ENCODE measurements at regions not wholly inside any gene's neighbourhood (a gene's known extent, or its start where the extent isn't known, plus 50 kb on each side); places are given as distances from the start of the nearest gene placed in this dataset.
A peak's percentile ranks its signal among the peaks of the same experiment; 100 is the strongest.
"Not testable (repeated sequence)": the region's sequence is repeated elsewhere in the genome, so short reads cannot be mapped to it uniquely, and the experiment has no call there.

DNA sequence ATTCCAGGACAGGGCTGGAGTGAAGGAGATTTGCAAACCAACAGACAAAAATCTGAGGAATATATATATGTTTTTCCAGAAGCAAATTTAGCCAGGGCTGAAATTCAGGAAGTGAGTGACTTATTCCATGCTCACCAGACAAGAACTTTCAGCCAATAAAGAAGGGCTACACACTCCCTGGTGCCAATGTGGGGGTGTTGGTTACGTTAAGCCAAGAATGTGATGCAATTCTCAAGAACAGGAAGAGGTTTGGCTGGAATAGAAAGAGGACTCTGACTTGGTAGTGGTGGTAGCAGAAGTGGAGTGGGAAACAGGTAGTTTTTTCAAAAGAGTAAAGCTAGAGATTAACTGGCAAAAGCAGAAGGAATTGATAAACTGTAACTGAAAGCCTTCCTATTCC is 80.6 kb upstream of the NOTCH2NLA start:
- H3K9me3 ChIP-seq (ENCODE audit: low read depth, low read length); H3K27me3 ChIP-seq (ENCODE audit: insufficient read depth, low read length); H3K27ac ChIP-seq (ENCODE audit: low read depth, low read length); H3K4me2 ChIP-seq (ENCODE audit: insufficient read depth, low read length); H2AFZ ChIP-seq (ENCODE audit: low read length); H4K20me1 ChIP-seq (ENCODE audit: insufficient read depth, low read length); H3K4me3 ChIP-seq (ENCODE audit: insufficient read depth, low read length); H3K4me1 ChIP-seq (ENCODE audit: insufficient read depth, low read length); H3K36me3 ChIP-seq (ENCODE audit: insufficient read depth, low read length); DNase-seq (ENCODE audit: insufficient read length, low spot score, missing footprints); H3K79me2 ChIP-seq (ENCODE audit: insufficient read depth, low read length): not testable (repeated sequence)

DNA sequence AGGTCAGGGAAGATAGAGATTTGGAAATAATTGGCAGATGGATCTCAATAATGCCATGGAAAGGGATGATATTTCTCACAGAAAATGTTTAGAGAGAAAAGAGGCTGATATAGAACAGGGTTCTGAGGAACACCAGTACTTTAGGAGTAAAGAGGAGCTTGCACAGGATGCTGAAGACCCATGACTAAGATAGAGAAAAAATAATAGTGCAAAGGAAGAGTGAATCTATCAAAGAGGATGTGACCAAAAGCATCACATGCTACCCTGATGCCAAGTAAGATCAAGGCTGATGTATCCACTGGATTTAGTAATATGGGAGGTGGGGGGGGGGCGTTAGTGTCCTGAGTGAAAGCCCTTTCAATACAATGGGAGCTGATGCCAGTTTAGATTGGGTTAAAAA is 80.1 kb upstream of the NOTCH2NLA start:
- H3K4me2 ChIP-seq (ENCODE audit: insufficient read depth, low read length); H3K9me3 ChIP-seq (ENCODE audit: low read depth, low read length); H3K4me3 ChIP-seq (ENCODE audit: insufficient read depth, low read length); H3K27ac ChIP-seq (ENCODE audit: low read depth, low read length); H3K4me1 ChIP-seq (ENCODE audit: insufficient read depth, low read length); H3K36me3 ChIP-seq (ENCODE audit: insufficient read depth, low read length); H2AFZ ChIP-seq (ENCODE audit: low read length); H3K79me2 ChIP-seq (ENCODE audit: insufficient read depth, low read length); H4K20me1 ChIP-seq (ENCODE audit: insufficient read depth, low read length); H3K27me3 ChIP-seq (ENCODE audit: insufficient read depth, low read length); DNase-seq (ENCODE audit: insufficient read length, low spot score, missing footprints): not testable (repeated sequence)

DNA sequence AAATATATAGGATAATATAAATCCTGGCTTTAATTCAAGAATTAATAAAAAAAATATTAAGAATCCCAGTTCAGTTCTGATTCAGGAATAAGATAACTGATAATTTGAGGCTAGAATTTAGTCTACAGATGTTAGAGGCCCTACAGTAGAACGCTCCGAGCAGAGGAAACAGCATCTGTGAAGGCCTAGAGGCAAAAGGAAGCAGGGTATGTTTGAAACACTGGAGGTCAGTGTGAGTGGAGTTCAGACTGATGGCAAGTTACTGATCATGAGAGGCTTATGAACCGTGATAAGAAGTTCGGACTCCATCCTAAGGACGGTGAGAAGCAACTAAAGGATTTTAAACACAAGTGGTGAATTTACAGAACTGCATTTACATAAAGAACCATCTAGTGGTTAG is 79.3 kb upstream of the NOTCH2NLA start:
- not testable (repeated sequence) for H3K36me3 ChIP-seq (ENCODE audit: insufficient read depth, low read length); H2AFZ ChIP-seq (ENCODE audit: low read length); H3K4me1 ChIP-seq (ENCODE audit: insufficient read depth, low read length); H4K20me1 ChIP-seq (ENCODE audit: insufficient read depth, low read length); H3K79me2 ChIP-seq (ENCODE audit: insufficient read depth, low read length); H3K9me3 ChIP-seq (ENCODE audit: low read depth, low read length); H3K27me3 ChIP-seq (ENCODE audit: insufficient read depth, low read length); H3K4me2 ChIP-seq (ENCODE audit: insufficient read depth, low read length); DNase-seq (ENCODE audit: insufficient read length, low spot score, missing footprints); H3K4me3 ChIP-seq (ENCODE audit: insufficient read depth, low read length)
- peak overlapping the region; percentile 85 for H3K27ac ChIP-seq (ENCODE audit: low read depth, low read length)

DNA sequence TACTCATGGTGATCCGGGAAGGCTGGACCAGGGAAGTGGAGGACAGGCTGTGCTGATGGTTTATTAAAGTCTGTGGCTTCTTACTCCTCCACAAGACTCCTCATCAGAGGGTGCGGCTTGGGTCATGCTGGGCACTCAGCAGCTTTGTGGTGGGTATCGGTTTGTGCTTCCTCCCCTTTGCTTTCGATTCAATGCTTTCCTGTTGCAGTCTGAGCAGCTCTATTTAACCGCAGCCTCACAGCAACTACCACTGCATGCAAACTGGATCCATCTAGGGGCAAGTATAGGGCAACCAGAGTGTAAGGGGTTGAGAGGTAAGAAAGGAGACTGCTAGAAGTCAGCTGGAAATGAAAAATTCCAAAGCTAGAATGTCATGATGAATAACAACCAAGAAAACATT is 78.8 kb upstream of the NOTCH2NLA start:
- H3K27me3 ChIP-seq (ENCODE audit: insufficient read depth, low read length); H3K36me3 ChIP-seq (ENCODE audit: insufficient read depth, low read length); H4K20me1 ChIP-seq (ENCODE audit: insufficient read depth, low read length); H3K4me3 ChIP-seq (ENCODE audit: insufficient read depth, low read length); H2AFZ ChIP-seq (ENCODE audit: low read length); H3K4me1 ChIP-seq (ENCODE audit: insufficient read depth, low read length); DNase-seq (ENCODE audit: insufficient read length, low spot score, missing footprints); H3K9me3 ChIP-seq (ENCODE audit: low read depth, low read length); H3K27ac ChIP-seq (ENCODE audit: low read depth, low read length); H3K4me2 ChIP-seq (ENCODE audit: insufficient read depth, low read length); H3K79me2 ChIP-seq (ENCODE audit: insufficient read depth, low read length): not testable (repeated sequence)

DNA sequence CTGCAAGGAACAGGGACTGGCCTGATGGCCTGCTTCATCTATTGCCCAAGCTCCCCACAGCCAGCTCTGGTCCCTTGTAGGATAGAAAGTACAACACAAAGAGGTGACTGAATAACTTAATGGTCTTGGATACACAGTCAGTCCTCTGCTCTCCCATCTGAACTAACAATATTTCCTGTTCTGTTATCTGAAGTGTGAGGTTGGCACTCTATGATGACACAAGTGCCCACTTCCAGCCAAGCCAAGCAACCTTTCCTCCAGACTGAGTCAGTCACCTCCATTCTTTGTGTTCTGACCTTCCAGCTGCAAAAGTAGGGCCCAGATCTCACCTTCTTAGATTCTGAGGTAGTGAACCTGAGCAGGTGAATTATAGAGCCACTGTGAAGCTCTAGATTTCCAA is 77.8 kb upstream of the NOTCH2NLA start:
- not testable (repeated sequence) for H3K27ac ChIP-seq (ENCODE audit: low read depth, low read length); H3K4me2 ChIP-seq (ENCODE audit: insufficient read depth, low read length); H3K36me3 ChIP-seq (ENCODE audit: insufficient read depth, low read length); H3K4me3 ChIP-seq (ENCODE audit: insufficient read depth, low read length); H3K79me2 ChIP-seq (ENCODE audit: insufficient read depth, low read length); H2AFZ ChIP-seq (ENCODE audit: low read length); DNase-seq (ENCODE audit: insufficient read length, low spot score, missing footprints); H4K20me1 ChIP-seq (ENCODE audit: insufficient read depth, low read length); H3K4me1 ChIP-seq (ENCODE audit: insufficient read depth, low read length); H3K27me3 ChIP-seq (ENCODE audit: insufficient read depth, low read length); H3K9me3 ChIP-seq (ENCODE audit: low read depth, low read length)

DNA sequence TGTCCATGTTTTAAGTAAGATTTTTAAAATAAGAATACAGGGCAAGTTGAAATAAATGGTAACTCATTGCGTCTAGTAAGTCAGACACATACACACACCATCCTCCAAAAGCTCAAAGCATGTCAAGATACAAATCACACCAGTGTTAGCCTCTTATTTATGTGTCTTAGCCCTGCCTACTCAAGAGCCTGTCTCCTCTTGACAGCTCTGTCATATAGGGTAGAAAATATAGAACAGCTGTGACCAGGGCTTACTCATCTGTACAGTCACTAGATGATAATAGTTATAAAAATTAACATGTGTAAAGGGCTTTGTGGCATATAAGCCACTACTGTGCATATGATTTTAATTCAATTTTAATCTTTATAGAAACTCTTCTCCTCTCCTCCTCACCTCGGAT is 76.6 kb upstream of the NOTCH2NLA start:
- not testable (repeated sequence) for H3K79me2 ChIP-seq (ENCODE audit: insufficient read depth, low read length); H2AFZ ChIP-seq (ENCODE audit: low read length); H3K36me3 ChIP-seq (ENCODE audit: insufficient read depth, low read length); DNase-seq (ENCODE audit: insufficient read length, low spot score, missing footprints); H3K4me1 ChIP-seq (ENCODE audit: insufficient read depth, low read length); H3K4me2 ChIP-seq (ENCODE audit: insufficient read depth, low read length); H3K27ac ChIP-seq (ENCODE audit: low read depth, low read length); H3K9me3 ChIP-seq (ENCODE audit: low read depth, low read length); H4K20me1 ChIP-seq (ENCODE audit: insufficient read depth, low read length); H3K27me3 ChIP-seq (ENCODE audit: insufficient read depth, low read length); H3K4me3 ChIP-seq (ENCODE audit: insufficient read depth, low read length)

DNA sequence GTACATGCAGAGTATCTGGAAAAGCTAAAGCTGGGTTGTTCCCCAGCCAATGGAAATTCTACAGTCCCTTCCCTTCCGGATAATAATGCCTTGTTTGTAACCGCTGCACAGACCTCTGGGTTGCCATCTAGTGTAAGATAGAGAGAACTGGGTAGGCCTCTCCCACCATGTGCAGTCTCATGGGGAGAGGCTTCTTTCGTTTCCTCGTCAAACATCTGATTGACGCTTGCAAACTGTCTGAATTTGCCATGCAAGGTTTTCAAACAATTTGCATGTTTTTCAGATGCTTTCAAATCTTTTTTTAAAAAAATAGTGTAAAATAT is 69.7 kb upstream of the NOTCH2NLA start:
- not testable (repeated sequence) for DNase-seq (ENCODE audit: insufficient read length, low spot score, missing footprints)

DNA sequence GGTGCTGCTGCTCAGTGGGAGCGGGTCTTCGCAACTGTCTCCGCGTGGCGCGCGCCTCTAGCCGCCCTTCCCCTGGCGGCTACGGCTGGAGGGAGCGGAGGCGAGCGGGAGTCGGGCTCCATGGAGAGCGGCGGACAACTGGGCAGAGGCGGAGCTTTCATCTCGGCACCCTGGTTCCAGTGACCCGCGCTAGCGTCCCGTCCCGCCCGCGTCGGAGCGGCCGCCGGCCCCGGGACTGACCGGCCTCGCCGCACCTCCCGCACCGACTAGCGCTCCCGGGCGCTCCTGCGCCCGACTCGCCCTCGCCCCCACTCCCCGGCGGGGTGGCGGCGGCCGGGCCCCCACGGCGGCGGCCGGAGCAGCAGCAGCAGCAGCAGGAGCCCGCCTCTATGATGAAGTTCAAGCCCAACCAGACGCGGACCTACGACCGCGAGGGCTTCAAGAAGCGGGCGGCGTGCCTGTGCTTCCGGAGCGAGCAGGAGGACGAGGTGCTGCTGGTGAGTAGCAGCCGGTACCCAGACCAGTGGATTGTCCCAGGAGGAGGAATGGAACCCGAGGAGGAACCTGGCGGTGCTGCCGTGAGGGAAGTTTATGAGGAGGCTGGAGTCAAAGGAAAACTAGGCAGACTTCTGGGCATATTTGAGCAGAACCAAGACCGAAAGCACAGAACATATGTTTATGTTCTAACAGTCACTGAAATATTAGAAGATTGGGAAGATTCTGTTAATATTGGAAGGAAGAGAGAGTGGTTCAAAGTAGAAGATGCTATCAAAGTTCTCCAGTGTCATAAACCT is 69.2 kb upstream of the NOTCH2NLA start:
- H3K36me3 ChIP-seq (ENCODE audit: insufficient read depth, low read length); H3K4me2 ChIP-seq (ENCODE audit: insufficient read depth, low read length); DNase-seq (ENCODE audit: insufficient read length, low spot score, missing footprints); H3K79me2 ChIP-seq (ENCODE audit: insufficient read depth, low read length); H3K4me1 ChIP-seq (ENCODE audit: insufficient read depth, low read length); H3K27me3 ChIP-seq (ENCODE audit: insufficient read depth, low read length); H3K9me3 ChIP-seq (ENCODE audit: low read depth, low read length); H4K20me1 ChIP-seq (ENCODE audit: insufficient read depth, low read length); H3K27ac ChIP-seq (ENCODE audit: low read depth, low read length); H3K4me3 ChIP-seq (ENCODE audit: insufficient read depth, low read length); H2AFZ ChIP-seq (ENCODE audit: low read length): not testable (repeated sequence)

More for the DNA sequence above, 69.7 kb upstream of the NOTCH2NLA start:
- not testable (repeated sequence) for H3K4me3 ChIP-seq (ENCODE audit: insufficient read depth, low read length); H3K4me1 ChIP-seq (ENCODE audit: insufficient read depth, low read length); H4K20me1 ChIP-seq (ENCODE audit: insufficient read depth, low read length); H3K4me2 ChIP-seq (ENCODE audit: insufficient read depth, low read length); H2AFZ ChIP-seq (ENCODE audit: low read length); H3K27ac ChIP-seq (ENCODE audit: low read depth, low read length); H3K36me3 ChIP-seq (ENCODE audit: insufficient read depth, low read length); H3K27me3 ChIP-seq (ENCODE audit: insufficient read depth, low read length); H3K79me2 ChIP-seq (ENCODE audit: insufficient read depth, low read length); H3K9me3 ChIP-seq (ENCODE audit: low read depth, low read length)

DNA sequence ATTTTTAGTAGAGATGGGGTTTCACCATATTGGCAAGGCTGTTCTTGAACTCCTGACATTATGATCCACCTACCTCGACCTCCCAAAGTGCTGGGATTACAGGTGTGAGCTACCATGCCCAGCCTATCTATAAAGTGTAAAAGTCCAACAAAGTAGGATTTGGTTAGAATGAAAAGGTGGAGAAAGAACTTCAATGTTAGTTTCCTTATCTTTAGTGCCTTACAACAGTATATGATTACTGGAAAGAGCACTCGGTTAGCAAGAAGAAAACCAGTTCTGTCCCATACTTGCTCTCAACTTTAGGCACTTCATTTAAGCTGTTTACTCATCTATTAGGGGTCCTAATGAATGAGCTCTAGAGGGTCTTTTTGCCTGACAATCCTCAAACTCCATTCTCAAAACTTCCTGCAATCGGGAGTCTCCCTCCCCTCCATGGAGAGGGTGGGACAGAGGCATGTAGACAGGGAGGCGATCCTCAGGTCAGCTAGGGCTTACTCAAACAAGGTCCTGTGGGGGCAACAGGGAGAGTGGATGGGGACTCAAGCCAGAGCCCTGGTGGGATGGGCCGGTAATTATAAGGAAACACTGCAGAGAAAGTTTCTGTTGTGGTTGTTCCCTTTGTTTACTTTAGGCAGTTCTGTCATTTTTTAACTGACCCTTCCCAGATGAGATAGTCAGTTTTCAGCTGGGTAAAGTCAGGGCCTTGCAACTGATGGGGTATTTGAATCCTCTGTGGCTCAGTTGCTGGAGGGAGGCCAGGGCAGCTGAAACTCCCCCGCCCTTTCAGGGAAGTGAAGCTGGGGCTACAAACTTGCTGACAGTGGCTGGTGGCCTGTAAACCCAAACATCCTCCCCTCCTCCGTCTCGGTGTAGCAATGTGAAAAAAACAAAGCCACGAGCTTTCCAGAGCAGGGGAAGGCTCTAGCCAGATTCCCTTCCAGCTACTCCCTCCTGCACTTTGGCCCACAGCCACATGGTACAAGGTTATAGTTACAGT is 64.4 kb upstream of the NOTCH2NLA start:
- H3K4me1 ChIP-seq (ENCODE audit: insufficient read depth, low read length); DNase-seq (ENCODE audit: insufficient read length, low spot score, missing footprints); H3K9me3 ChIP-seq (ENCODE audit: low read depth, low read length); H3K27ac ChIP-seq (ENCODE audit: low read depth, low read length); H4K20me1 ChIP-seq (ENCODE audit: insufficient read depth, low read length); H2AFZ ChIP-seq (ENCODE audit: low read length); H3K4me2 ChIP-seq (ENCODE audit: insufficient read depth, low read length); H3K79me2 ChIP-seq (ENCODE audit: insufficient read depth, low read length); H3K36me3 ChIP-seq (ENCODE audit: insufficient read depth, low read length); H3K27me3 ChIP-seq (ENCODE audit: insufficient read depth, low read length); H3K4me3 ChIP-seq (ENCODE audit: insufficient read depth, low read length): not testable (repeated sequence)
